DMS114 treated with DMSO at 0.1 percent for 48 hours (cell line): ENCODE measurements at regions not wholly inside any gene's neighbourhood (a gene's known extent, or its start where the extent isn't known, plus 50 kb on each side); places are given as distances from the start of the nearest gene placed in this dataset.
"Not testable (repeated sequence)": the region's sequence is repeated elsewhere in the genome, so short reads cannot be mapped to it uniquely, and the experiment has no call there.

Experiments used
- DNase-seq: peaks from one replicate; lab custom pipeline; 2025; ENCODE audit not compliant: unreplicated experiment; lab: John Stamatoyannopoulos, UW

DNA sequence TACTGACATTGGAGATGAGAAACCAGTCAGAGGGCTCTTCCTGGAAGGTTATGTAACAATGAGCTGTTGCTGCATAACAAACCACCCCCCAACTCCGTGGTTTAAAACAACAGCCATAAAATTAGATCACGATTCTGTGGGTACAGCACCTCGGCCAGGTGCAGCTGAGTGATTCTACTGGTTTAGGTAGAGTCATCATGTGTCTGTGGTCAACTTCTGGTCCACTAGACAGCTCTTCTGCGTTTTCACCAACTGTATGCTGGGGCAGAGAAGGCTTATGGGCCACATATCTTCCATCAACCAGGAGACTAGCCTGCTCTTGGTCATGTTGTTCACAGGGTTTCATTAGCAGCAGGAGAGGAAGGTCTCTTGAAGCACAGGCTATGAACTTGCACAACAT, 585.5 kb downstream of the KCTD12 start:
- no peak for DNase-seq

DNA sequence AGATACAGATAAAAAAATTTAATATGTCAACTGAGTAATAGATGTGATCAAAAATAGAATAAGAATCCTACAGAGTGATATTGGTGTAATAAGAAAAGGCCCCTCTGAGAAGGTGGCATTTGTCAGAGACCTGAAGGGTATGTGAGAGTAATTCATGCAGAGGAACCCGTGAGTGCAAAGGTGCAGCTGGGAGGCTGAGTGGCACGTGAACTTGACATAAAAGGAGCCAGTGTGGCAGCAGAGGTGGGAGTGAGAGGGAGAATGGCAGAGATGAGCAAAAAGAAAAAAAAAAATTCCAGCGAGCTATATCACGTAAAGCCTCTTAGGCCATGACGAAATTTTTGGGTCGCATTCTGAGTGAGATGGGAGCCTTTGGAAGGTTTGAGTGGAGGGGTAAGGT, 588.9 kb downstream of the KCTD12 start:
- DNase-seq, result no peak

DNA sequence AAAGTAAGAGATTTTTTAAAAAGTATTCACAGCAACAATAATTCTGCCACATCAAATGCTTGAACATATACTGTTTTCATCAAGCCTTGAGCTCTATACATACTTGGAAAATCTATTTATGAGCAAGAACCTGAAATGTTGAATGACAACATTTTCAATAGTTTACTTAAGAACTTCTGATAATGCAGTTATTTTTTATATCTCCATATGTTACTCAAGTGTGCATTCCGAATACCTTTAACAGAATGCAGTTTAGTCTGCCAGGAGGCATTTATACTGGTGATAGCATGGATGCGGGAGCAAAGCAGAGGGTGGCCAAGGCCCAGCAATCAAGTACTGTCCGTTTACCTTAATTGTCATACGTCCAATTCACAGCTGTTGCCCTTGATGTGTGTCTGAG, 589.5 kb downstream of the KCTD12 start:
- DNase-seq, result no peak

DNA sequence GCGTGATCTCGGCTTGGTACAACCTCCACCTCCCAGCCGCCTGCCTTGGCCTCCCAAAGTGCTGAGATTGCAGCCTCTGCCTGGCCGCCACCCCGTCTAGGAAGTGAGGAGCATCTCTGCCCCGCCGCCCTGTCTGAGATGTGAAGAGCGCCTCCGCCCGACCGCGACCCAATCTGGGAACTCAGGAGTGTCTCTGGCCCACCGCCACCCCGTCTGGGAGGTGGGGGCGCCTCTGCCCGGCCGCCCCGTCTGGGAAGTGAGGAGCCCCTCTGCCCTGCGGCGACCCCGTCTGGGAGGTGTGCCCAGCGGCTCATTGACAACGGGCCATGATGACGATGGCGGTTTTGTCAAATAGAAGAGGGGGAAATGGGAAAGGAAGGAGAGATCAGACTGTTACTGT, 591.2 kb downstream of the KCTD12 start:
- not testable (repeated sequence) for DNase-seq

GRCh38 chr13:76293751-76294150, 592.5 kb downstream of the KCTD12 start:
- DNase-seq, result no peak

GRCh38 chr13:76293346-76293745, 592.9 kb downstream of the KCTD12 start:
- DNase-seq, result no peak

DNA sequence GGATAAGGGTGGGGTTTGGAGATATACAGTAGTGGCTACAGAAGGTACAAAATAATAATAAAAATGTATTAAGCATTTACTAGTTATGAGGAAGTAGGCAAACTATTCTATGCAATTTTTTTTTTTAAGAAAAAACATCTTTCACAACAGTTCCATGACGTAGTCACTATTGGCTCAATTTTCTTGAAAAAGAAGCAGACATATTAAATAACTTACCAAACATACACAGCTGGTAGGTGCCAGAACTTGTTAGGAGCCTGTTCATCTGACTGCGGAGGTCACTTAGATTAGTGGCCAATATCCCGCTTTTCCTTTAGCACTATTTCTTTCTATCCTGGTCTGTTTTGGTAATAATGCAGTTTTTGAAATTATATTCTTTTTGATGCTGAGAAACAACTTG, 593.5 kb downstream of the KCTD12 start:
- no peak for DNase-seq

GRCh38 chr13:76292031-76292430, 594.2 kb downstream of the KCTD12 start:
- no peak for DNase-seq

GRCh38 chr13:76289558-76289957, 596.6 kb downstream of the KCTD12 start:
- no peak for DNase-seq

GRCh38 chr13:76286178-76286577, 600.0 kb downstream of the KCTD12 start:
- no peak for DNase-seq

DNA sequence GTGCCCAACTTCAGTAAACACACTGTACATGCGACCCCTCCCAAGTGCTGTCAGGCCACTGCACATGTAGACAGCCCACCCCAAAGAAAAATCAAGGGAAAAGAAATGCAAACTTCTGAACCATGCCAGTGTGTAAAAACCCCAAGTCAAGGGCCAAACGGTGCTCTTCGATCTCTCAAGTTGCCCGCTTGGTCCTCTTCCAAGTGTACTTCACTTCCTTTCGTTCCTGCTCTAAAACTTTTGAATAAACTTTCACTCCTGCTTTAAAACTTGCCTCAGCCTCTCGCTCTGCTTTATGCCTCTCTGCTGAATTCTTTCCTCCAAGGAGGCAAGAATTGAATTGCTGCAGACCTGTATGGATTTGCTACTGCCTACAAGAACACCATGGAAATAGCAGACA, 600.7 kb downstream of the KCTD12 start:
- DNase-seq, result no peak

GRCh38 chr13:76279766-76280165, 606.4 kb downstream of the KCTD12 start:
- DNase-seq, result not testable (repeated sequence)

GRCh38 chr13:76271728-76272232, 614.4 kb downstream of the KCTD12 start:
- DNase-seq, result no peak

GRCh38 chr13:76268307-76268706, 617.9 kb downstream of the KCTD12 start:
- DNase-seq, result not testable (repeated sequence)

DNA sequence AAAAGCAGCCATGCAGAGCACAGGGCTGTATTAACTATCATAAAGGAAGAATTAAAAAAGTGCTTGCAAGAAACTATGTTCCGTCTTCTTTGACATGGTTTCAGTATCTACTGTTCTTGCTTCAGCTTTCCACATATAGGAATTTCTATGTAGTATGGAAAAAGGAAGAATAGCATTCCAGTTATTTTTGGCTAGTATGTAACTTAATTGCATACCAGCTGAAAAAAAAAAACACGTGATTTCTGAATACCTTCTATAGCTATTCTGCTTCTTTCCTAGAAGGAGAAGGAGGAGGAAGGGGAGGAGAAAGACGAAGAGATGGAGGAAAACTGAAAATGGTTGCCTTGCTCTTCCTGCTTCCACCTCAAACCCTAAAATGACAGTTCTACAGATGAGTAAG, 619.0 kb downstream of the KCTD12 start:
- DNase-seq, result no peak

DNA sequence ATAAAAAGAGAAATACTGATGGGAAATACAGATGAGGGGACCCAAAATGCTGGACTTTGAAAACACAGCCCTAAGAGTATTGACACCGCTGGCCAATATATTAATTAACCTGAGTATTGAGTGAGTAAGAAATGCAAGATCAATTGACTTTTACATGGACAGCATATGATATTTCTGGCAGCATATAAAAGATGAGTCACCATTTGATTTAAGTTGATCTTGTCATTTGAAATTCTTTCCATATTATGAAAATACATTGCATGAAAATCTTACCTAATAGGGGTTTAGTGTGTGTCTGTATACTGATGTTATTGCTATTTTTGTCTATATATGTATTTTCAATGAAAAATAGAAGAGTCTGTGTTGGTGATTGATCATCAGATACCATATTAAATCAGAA, 619.6 kb downstream of the KCTD12 start:
- DNase-seq, result no peak

- DNase-seq, result no peak
Measured at GRCh38 chr13:76250211-76250610, 614.1 kb downstream of the LMO7 start.

DNA sequence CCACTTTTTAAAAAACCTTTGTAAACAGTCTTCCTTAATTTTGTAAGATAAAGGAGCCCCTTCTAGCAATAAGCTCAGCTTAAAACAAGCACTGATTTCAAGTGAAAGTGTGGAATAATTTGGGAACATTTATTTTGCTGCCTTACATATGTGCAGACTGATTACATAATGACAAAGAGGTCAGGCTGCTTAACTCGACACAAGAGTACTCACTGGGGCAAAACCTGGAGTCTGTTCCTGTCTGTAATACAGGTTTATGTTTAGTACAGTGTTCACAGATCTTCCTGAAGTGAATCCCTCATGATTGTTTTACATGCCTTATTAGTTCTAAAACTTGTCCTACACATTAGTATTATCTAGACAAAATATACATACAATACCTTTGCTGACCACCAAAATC, 609.8 kb downstream of the LMO7 start:
- no peak for DNase-seq

DNA sequence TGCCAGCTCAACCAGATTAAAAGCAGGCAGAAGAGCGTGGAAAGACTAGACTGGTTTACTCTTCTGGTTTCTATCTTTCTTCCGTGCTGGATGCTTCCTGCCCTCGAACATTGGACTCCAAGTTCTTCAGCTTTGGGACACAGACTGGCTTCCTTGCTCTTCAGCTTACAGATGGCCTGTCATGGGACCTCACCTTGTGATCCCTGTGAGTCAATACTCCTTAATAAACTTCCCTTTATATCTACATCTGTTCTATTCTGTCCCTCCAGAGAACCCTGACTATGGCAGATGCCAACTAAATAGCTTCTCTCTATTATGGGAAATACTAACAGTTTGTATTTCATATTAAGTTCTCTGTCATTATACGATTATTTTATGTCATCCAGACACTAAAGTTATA, 609.1 kb downstream of the LMO7 start:
- no peak for DNase-seq

DNA sequence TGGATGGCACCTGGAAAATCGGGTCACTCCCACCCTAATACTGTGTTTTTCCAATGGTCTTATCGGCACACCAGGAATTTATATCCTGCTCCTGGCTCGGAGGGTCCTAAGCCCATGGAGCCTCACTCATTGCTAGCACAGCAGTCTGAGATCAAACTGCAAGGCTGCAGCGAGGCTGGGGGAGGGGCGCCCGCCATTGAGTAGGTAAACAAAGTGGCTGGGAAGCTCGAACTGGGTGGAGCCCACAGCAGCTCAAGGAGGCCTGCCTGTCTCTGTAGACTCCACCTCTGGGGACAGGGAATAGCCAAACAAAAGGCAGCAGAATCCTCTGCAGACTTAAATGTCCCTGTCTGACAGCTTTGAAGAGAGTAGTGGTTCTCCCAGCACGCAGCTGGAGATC, 607.0 kb downstream of the LMO7 start:
- not testable (repeated sequence) for DNase-seq

DNA sequence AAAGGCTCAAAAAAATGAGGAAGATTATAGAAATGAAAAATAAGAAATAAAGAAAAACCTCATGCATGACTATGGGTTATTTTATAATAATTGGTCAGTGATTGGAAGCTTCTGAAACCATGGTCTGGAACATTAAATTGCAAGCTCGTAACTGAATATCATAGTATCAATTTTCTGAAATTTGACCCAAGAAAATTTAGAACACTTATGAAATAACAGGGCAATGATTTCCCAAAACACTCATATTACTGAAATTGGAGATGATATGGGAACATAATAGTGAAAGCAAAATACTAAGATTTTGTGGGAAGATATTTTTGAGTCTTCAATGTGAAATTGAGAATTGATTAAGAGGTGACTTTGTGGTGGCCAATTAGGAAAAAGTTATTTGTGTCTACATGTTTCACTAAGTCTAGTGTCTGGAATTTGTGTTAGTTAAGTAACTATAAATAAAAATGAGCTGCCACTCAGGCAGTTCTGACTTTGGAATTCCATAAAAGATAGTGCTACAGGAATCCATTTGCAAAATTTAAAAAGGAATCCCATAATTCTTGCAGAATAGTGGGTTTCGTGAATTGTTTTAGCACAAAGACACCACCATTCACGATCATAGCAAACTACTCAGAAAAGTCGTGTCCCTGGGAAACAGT, 603.0 kb downstream of the LMO7 start:
- DNase-seq, result no peak

- DNase-seq, result no peak
Measured at GRCh38 chr13:76231522-76232167, 595.5 kb downstream of the LMO7 start.

DNA sequence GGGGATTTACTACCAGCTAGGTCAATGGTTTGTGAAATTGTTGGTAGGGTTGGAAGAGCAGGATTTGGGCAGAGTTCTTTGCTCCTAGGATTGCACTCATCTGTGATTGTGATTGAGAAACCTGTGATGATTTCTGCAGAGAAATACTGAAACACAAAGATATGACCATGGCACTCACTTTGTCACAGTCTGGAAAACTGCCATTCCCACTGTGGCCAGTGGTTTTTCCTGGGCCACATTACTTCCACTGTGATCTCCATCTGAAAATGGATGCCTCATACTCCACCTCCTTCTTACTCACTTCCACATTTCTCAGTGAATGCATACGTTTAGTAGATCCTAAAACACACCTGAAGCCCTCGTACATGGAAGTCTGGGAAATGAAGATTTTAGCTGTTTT, 593.2 kb downstream of the LMO7 start:
- no peak for DNase-seq
